HG03469 (cell line): ENCODE measurements at regions not wholly inside any gene's neighbourhood (a gene's known extent, or its start where the extent isn't known, plus 50 kb on each side); places are given as distances from the start of the nearest gene placed in this dataset.

Experiments
- ATAC-seq: cut with Tn5 transposase; IDR thresholded peaks from one replicate; pipeline ENCODE4 v1.9.1; 2021; ENCODE audit warnings: mild to moderate bottlenecking, moderate library complexity, moderate number of reproducible peaks; ENCODE audit not compliant: unreplicated experiment

- ATAC-seq: no peak
These were observed 301.6 kb downstream of the NR2F1-AS1 start for GRCh38 chr5:93279296-93279963.

- no peak for ATAC-seq
These were observed 302.1 kb downstream of the NR2F1-AS1 start for GRCh38 chr5:93278896-93279295.

GRCh38 chr5:93277051-93277450 is 304.0 kb downstream of the NR2F1-AS1 start:
- ATAC-seq: no peak

GRCh38 chr5:93275376-93275775 is 305.6 kb downstream of the NR2F1-AS1 start:
- ATAC-seq: no peak

GRCh38 chr5:93274291-93274690 is 306.7 kb downstream of the NR2F1-AS1 start:
- no peak for ATAC-seq

- no peak for ATAC-seq
These were observed 307.8 kb downstream of the NR2F1-AS1 start for GRCh38 chr5:93273176-93273575.

GRCh38 chr5:93272108-93272507 is 308.9 kb downstream of the NR2F1-AS1 start:
- no peak for ATAC-seq

- no peak for ATAC-seq
These were observed 313.3 kb downstream of the NR2F1-AS1 start for GRCh38 chr5:93267736-93268135.

- ATAC-seq: no peak
These were observed 313.7 kb downstream of the NR2F1-AS1 start for GRCh38 chr5:93267276-93267675.

GRCh38 chr5:93257616-93258015 is 323.4 kb downstream of the NR2F1-AS1 start:
- ATAC-seq: no peak

- ATAC-seq: no peak
These were observed 325.2 kb downstream of the NR2F1-AS1 start for GRCh38 chr5:93255796-93256195.

GRCh38 chr5:93252165-93252564 is 328.9 kb downstream of the NR2F1-AS1 start:
- ATAC-seq: no peak

- no peak for ATAC-seq
These were observed 329.7 kb downstream of the NR2F1-AS1 start for GRCh38 chr5:93251347-93251746.

GRCh38 chr5:93250424-93250823 is 330.6 kb downstream of the NR2F1-AS1 start:
- ATAC-seq: no peak

- no peak for ATAC-seq
These were observed 331.2 kb downstream of the NR2F1-AS1 start for GRCh38 chr5:93249651-93250289.

GRCh38 chr5:93247105-93247504 is 333.9 kb downstream of the NR2F1-AS1 start:
- no peak for ATAC-seq

GRCh38 chr5:93246090-93246855 is 334.7 kb downstream of the NR2F1-AS1 start:
- ATAC-seq: no peak

GRCh38 chr5:93245226-93245625 is 335.8 kb downstream of the NR2F1-AS1 start:
- ATAC-seq: no peak

- no peak for ATAC-seq
These were observed 337.5 kb downstream of the NR2F1-AS1 start for GRCh38 chr5:93243481-93243880.

- ATAC-seq: no peak
These were observed 340.7 kb downstream of the NR2F1-AS1 start for GRCh38 chr5:93240228-93240834.

GRCh38 chr5:93236807-93237421 is 344.1 kb downstream of the NR2F1-AS1 start:
- ATAC-seq: no peak
